ENCODE measurements at regions not wholly inside any gene's neighbourhood (a gene's known extent, or its start where the extent isn't known, plus 50 kb on each side); places are given as distances from the start of the nearest gene placed in this dataset.

GRCh38 chr21:41605178-41605933 lies 97.4 kb upstream of the TMPRSS2 start:
- no peak for DNase-seq

- DNase-seq: no peak
Measured at GRCh38 chr21:41604583-41605041, 96.7 kb upstream of the TMPRSS2 start.

- no peak for DNase-seq
Measured at GRCh38 chr21:41603476-41603875, 95.5 kb upstream of the TMPRSS2 start.

- no peak for DNase-seq
Measured at GRCh38 chr21:41602531-41602930, 94.6 kb upstream of the TMPRSS2 start.

GRCh38 chr21:41601573-41602368 lies 93.8 kb upstream of the TMPRSS2 start:
- no peak for DNase-seq

- no peak for DNase-seq
Measured at GRCh38 chr21:41600961-41601572, 93.1 kb upstream of the TMPRSS2 start.

- DNase-seq: no peak
Measured at GRCh38 chr21:41600556-41600955, 92.6 kb upstream of the TMPRSS2 start.

GRCh38 chr21:41600116-41600515 lies 92.2 kb upstream of the TMPRSS2 start:
- no peak for DNase-seq

- no peak for DNase-seq
Measured at GRCh38 chr21:41598561-41599431, 90.8 kb upstream of the TMPRSS2 start.

GRCh38 chr21:41597811-41598231 lies 89.9 kb upstream of the TMPRSS2 start:
- DNase-seq: no peak

- DNase-seq: no peak
Measured at GRCh38 chr21:41597227-41597626, 89.3 kb upstream of the TMPRSS2 start.

- DNase-seq: no peak
Measured at GRCh38 chr21:41596241-41596925, 88.4 kb upstream of the TMPRSS2 start.

GRCh38 chr21:41594268-41594667 lies 86.3 kb upstream of the TMPRSS2 start:
- no peak for DNase-seq

GRCh38 chr21:41593760-41594138 lies 85.8 kb upstream of the TMPRSS2 start:
- no peak for DNase-seq

GRCh38 chr21:41593051-41593759 lies 85.2 kb upstream of the TMPRSS2 start:
- DNase-seq: no peak

- no peak for DNase-seq
Measured at GRCh38 chr21:41589620-41590175, 81.7 kb upstream of the TMPRSS2 start.

- DNase-seq: no peak
Measured at GRCh38 chr21:41589131-41589530, 81.2 kb upstream of the TMPRSS2 start.

- no peak for DNase-seq
Measured at GRCh38 chr21:41585199-41585994, 77.4 kb upstream of the TMPRSS2 start.

GRCh38 chr21:41584603-41585176 lies 76.7 kb upstream of the TMPRSS2 start:
- DNase-seq: no peak

GRCh38 chr21:41583274-41583790 lies 75.4 kb upstream of the TMPRSS2 start:
- DNase-seq: no peak

Data from stimulated activated CD4-positive, alpha-beta T cell treated with anti-CD3 and anti-CD28 coated beads, Interleukin-2, amount 100 ng/mL, for 48 hours (primary cell).